Breast epithelium (tissue), 4 donors: ENCODE measurements at regions not wholly inside any gene's neighbourhood (a gene's known extent, or its start where the extent isn't known, plus 50 kb on each side); places are given as distances from the start of the nearest gene placed in this dataset.
A peak's percentile ranks its signal among the peaks of the same experiment; 100 is the strongest.

Experiments
- DNase-seq, 2 donors: peaks; one replicate each; pipeline ENCODE4 v3.0.0-alpha.2; 2019; ENCODE audit warnings: low spot score in 2 of 2
- H3K27ac ChIP-seq, 2 donors: fragments of 200-600 bp; sonication (generic) in 1 of 2; one replicate each; pipeline ENCODE4 v1.5.1; 2016 to 2019; ENCODE audit warnings: mild to moderate bottlenecking in 1 of 2
- H3K27me3 ChIP-seq, 2 donors: fragments of 200-600 bp; sonication (generic) in 1 of 2; one replicate each; pipeline versions ENCODE4 v1.5.1 to v1.6.0; 2017 to 2019; ENCODE audit warnings: control low read depth in 1 of 2, mild to moderate bottlenecking in 1 of 2
- H3K36me3 ChIP-seq: fragments of 200-600 bp; one replicate; pipeline ENCODE4 v1.5.1; 2019
- H3K4me1 ChIP-seq, 2 donors: fragments of 200-600 bp; sonication (generic); one replicate each; pipeline ENCODE4 v1.5.1; 2016 to 2019; ENCODE audit warnings: control low read depth in 1 of 2
- H3K4me3 ChIP-seq, 3 donors: fragments of 200-600 bp; sonication (generic); 1 replicate in 2 of 3; 2 replicates in 1 of 3; pipeline ENCODE4 v1.5.1; 2016 to 2019; ENCODE audit warnings: mild to moderate bottlenecking in 3 of 3, moderate library complexity in 2 of 3
- H3K9me3 ChIP-seq, 2 donors: fragments of 200-600 bp; sonication (generic) in 1 of 2; one replicate each; pipeline ENCODE4 v1.5.1; 2016 to 2019; ENCODE audit warnings: control low read depth in 1 of 2
- CTCF ChIP-seq, 3 donors: fragments of 450-650 bp; IDR thresholded peaks; one replicate each; pipeline ENCODE4 v1.5.1; 2016 to 2017; ENCODE audit warnings: antibody characterized with exemption in 3 of 3, mild to moderate bottlenecking in 3 of 3, moderate library complexity in 3 of 3
- POLR2A ChIP-seq: fragments of 450-650 bp; IDR thresholded peaks from one replicate; pipeline ENCODE4 v1.6.1; 2016; ENCODE audit warnings: antibody characterized with exemption, mild to moderate bottlenecking, moderate library complexity
- POLR2AphosphoS5 ChIP-seq, 3 donors: sonication (generic); formaldehyde crosslinking; IDR thresholded peaks; one replicate each; pipeline ENCODE4 v1.6.1; 2017; ENCODE audit warnings: antibody characterized with exemption in 3 of 3
- intact Hi-C: fragments of 100-400 bp; cut with DNase I; formaldehyde crosslinking; loops from one replicate; pipeline ENCODE4 v1.15.1; 2023; ENCODE audit warnings: low total_unique reads

GRCh38 chr16:61471023-61471422 is 565.2 kb downstream of the CDH8 start:
- H3K4me1 ChIP-seq = no peaks in the 10 kb centered on the region
- no peaks in the 10 kb centered on the region for H3K36me3 ChIP-seq
- no peak for DNase-seq
- no peak for TF ChIP-seq POLR2A
- no peak for TF ChIP-seq CTCF (IDR thresholded peaks at IDR 0.05)
- TF ChIP-seq POLR2AphosphoS5 (IDR thresholded peaks at IDR 0.05) = no peak
- H3K27me3 ChIP-seq = no peaks in the 10 kb centered on the region
- no peak overlapping the region for H3K4me3 ChIP-seq
- H3K27ac ChIP-seq = no peak overlapping the region
- intact Hi-C loops = loop anchor here (5.0 kb wide), 1 partner anchor 1411 kb away; no protein-coding TSS in a partner anchor
- H3K9me3 ChIP-seq = peaks cover 6 to 19% of the 10 kb centered on the region in 2 donors

DNA sequence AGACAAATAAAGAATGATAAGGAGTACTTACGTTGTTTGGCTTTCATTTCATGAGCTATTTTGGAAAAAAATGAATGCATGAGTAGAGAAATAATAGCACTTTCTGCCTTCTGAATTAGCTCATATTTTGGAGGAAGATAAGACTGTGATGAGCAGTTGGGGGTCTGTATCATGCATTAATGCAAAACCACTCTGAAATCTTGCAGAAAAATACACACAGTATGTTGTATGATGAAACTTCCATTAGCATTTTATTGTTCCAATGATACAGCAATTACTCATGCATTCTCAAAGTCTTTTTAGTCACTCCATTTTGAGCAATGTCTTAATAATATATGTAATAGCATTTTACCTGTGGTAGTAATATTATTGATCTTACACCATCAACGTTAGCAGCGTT is 571.0 kb downstream of the CDH8 start:
- Histone ChIP-seq H3K4me3 (no peak overlapping the region), H3K4me1 (no peaks in the 10 kb centered on the region), H3K36me3 (no peaks in the 10 kb centered on the region), H3K27me3 (no peaks in the 10 kb centered on the region), H3K27ac (no peak overlapping the region), H3K9me3 (no peaks in the 10 kb centered on the region)
- intact Hi-C loops = no loop called here
- TF ChIP-seq POLR2AphosphoS5 (IDR thresholded peaks at IDR 0.05) (no peak), POLR2A (no peak)
- DNase-seq = no peak

GRCh38 chr16:61460020-61460419 is 576.2 kb downstream of the CDH8 start:
- H3K27ac ChIP-seq = no peak overlapping the region
- H3K4me3 ChIP-seq = no peak overlapping the region
- no peak for DNase-seq
- TF ChIP-seq CTCF (IDR thresholded peaks at IDR 0.05) (no peak), POLR2A (no peak)
- peaks cover 9 to 19% of the 10 kb centered on the region in 2 donors for H3K9me3 ChIP-seq
- no peaks in the 10 kb centered on the region for H3K4me1 ChIP-seq
- intact Hi-C loops = no loop called here
- H3K36me3 ChIP-seq = no peaks in the 10 kb centered on the region
- no peaks in the 10 kb centered on the region for H3K27me3 ChIP-seq

DNA sequence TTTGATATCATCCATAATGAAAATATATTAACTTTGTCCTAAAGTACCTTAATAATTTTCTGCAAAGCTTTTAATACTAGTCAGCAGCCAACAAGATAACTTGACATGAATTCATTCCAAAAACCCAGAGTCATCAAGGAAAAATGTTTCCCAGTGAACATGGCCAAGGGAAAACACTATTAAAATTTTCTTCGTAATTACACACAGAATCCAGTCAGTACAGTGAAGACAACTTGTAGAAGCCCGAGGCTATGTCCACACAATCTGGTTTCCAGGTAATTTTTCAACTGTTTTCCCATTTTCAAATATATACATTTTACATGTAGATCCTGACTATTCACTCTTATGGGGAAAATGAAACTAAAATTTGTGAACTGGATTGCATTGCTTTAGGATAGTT is 600.9 kb downstream of the CDH8 start:
- Histone ChIP-seq H3K27me3 (no peaks in the 10 kb centered on the region), H3K27ac (no peak overlapping the region), H3K36me3 (no peaks in the 10 kb centered on the region), H3K4me1 (no peaks in the 10 kb centered on the region), H3K4me3 (peak overlapping the region in 1 of 3 donors; percentile 11), H3K9me3 (no peaks in the 10 kb centered on the region)
- intact Hi-C loops = no loop called here
- no peak for TF ChIP-seq POLR2A
- TF ChIP-seq CTCF (IDR thresholded peaks at IDR 0.05) = no peak
- TF ChIP-seq POLR2AphosphoS5 (IDR thresholded peaks at IDR 0.05) = no peak
- DNase-seq = no peak

- H3K9me3 ChIP-seq = no peaks in the 10 kb centered on the region
- H3K27me3 ChIP-seq = no peaks in the 10 kb centered on the region
- no peak for DNase-seq
- H3K27ac ChIP-seq = no peak overlapping the region
- intact Hi-C loops = no loop called here
- H3K4me3 ChIP-seq = no peak overlapping the region
- no peaks in the 10 kb centered on the region for H3K36me3 ChIP-seq
- no peak for TF ChIP-seq POLR2A
- TF ChIP-seq CTCF (IDR thresholded peaks at IDR 0.05) = no peak
- no peak for TF ChIP-seq POLR2AphosphoS5 (IDR thresholded peaks at IDR 0.05)
- H3K4me1 ChIP-seq = no peaks in the 10 kb centered on the region
These were observed 603.8 kb downstream of the CDH8 start for GRCh38 chr16:61432421-61432820.

DNA sequence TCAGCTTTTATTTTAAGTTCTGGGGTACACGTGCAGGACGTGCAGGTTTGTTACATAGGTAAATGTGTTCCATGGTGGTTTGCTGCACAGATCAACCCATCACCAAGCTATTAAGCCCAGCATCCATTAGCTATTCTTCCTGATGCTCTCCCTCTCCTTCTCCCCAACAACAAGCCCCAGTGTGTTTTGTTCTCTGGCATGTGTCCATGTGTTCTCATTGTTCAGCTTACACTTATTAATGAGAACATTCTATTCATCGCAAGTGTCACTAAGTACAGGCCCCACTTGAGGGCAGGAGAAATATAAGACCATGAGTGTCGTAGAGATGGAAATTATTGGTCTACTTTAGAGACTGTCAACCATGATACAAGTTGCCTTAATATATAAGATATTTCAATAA is 615.1 kb downstream of the CDH8 start:
- Histone ChIP-seq H3K27me3 (no peaks in the 10 kb centered on the region), H3K36me3 (no peaks in the 10 kb centered on the region), H3K4me3 (no peak overlapping the region), H3K4me1 (no peaks in the 10 kb centered on the region), H3K27ac (no peak overlapping the region), H3K9me3 (no peaks in the 10 kb centered on the region)
- TF ChIP-seq CTCF (IDR thresholded peaks at IDR 0.05) (no peak), POLR2AphosphoS5 (IDR thresholded peaks at IDR 0.05) (no peak), POLR2A (no peak)
- intact Hi-C loops = no loop called here
- no peak for DNase-seq
